ENCODE measurements at regions not wholly inside any gene's neighbourhood (a gene's known extent, or its start where the extent isn't known, plus 50 kb on each side); places are given as distances from the start of the nearest gene placed in this dataset.

DNA sequence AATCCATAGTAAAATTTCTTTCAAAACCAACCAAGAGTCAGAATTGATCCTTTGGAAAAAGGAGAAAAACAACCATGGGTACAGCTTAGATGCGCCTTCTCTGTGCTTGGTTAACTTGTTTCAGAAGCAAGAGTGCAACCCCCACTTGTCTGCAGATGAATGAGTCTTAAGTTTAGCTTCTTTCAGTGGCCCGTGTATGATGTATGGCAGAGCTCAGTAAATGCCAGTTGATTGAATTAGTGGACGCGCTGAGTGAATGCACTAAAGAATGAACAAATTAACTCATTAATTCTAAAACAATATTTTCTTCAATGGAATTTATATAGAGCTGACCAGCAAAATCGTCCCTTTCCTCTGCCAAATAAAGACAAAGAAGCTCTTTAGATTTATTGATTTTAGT is 67.0 kb upstream of the ARHGEF3 start:
- CTCF ChIA-PET = interaction anchor here (0.7 to 1.4 kb wide), 5 partner anchors 8 to 166 kb away, joined by 3 to 4 read pairs (median 3); partner anchors contain the start of gene ARHGEF3

DNA sequence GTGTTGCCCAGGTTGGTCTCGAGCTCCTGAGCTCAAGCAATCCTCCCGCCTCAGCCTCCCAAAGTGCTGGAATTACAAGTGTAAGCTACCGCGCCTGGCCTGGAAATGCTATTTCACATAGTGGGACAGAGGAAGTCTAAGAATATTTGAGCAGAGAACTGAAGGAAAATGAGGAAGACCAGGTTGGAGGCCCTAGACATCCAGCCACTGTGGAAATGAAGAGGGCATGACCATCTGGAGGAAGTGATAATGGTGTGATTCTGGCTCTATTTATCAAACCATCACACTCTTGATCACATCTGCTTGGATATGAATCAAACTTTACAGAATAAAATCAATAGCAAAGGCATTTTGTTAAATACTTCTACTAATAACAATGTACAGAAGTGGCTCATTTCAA is 65.9 kb upstream of the ARHGEF3 start:
- ATAC-seq = no peak
- TF ChIP-seq, protein P1, sequence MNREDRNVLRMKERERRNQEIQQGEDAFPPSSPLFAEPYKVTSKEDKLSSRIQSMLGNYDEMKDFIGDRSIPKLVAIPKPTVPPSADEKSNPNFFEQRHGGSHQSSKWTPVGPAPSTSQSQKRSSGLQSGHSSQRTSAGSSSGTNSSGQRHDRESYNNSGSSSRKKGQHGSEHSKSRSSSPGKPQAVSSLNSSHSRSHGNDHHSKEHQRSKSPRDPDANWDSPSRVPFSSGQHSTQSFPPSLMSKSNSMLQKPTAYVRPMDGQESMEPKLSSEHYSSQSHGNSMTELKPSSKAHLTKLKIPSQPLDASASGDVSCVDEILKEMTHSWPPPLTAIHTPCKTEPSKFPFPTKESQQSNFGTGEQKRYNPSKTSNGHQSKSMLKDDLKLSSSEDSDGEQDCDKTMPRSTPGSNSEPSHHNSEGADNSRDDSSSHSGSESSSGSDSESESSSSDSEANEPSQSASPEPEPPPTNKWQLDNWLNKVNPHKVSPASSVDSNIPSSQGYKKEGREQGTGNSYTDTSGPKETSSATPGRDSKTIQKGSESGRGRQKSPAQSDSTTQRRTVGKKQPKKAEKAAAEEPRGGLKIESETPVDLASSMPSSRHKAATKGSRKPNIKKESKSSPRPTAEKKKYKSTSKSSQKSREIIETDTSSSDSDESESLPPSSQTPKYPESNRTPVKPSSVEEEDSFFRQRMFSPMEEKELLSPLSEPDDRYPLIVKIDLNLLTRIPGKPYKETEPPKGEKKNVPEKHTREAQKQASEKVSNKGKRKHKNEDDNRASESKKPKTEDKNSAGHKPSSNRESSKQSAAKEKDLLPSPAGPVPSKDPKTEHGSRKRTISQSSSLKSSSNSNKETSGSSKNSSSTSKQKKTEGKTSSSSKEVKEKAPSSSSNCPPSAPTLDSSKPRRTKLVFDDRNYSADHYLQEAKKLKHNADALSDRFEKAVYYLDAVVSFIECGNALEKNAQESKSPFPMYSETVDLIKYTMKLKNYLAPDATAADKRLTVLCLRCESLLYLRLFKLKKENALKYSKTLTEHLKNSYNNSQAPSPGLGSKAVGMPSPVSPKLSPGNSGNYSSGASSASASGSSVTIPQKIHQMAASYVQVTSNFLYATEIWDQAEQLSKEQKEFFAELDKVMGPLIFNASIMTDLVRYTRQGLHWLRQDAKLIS (CRISPR knock-in tag; IDR thresholded peaks at IDR 0.05; ENCODE audit: borderline replicate concordance) = no peak
- TF ChIP-seq GRHL2 (CRISPR knock-in tag; IDR thresholded peaks at IDR 0.05; ENCODE audit: insufficient replicate concordance, severe bottlenecking) (no peak), TEAD4 (CRISPR knock-in tag; IDR thresholded peaks at IDR 0.05) (no peak), ZNF263 (CRISPR knock-in tag; IDR thresholded peaks at IDR 0.05; ENCODE audit: low read depth) (no peak), ATF1 (CRISPR knock-in tag; IDR thresholded peaks at IDR 0.05) (no peak), IRF2 (CRISPR knock-in tag; IDR thresholded peaks at IDR 0.05; ENCODE audit: borderline replicate concordance, low read depth) (no peak)
- TF ChIP-seq, protein P2, sequence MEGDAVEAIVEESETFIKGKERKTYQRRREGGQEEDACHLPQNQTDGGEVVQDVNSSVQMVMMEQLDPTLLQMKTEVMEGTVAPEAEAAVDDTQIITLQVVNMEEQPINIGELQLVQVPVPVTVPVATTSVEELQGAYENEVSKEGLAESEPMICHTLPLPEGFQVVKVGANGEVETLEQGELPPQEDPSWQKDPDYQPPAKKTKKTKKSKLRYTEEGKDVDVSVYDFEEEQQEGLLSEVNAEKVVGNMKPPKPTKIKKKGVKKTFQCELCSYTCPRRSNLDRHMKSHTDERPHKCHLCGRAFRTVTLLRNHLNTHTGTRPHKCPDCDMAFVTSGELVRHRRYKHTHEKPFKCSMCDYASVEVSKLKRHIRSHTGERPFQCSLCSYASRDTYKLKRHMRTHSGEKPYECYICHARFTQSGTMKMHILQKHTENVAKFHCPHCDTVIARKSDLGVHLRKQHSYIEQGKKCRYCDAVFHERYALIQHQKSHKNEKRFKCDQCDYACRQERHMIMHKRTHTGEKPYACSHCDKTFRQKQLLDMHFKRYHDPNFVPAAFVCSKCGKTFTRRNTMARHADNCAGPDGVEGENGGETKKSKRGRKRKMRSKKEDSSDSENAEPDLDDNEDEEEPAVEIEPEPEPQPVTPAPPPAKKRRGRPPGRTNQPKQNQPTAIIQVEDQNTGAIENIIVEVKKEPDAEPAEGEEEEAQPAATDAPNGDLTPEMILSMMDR (IDR thresholded peaks at IDR 0.05) = no peak
- TF ChIP-seq, protein P3, sequence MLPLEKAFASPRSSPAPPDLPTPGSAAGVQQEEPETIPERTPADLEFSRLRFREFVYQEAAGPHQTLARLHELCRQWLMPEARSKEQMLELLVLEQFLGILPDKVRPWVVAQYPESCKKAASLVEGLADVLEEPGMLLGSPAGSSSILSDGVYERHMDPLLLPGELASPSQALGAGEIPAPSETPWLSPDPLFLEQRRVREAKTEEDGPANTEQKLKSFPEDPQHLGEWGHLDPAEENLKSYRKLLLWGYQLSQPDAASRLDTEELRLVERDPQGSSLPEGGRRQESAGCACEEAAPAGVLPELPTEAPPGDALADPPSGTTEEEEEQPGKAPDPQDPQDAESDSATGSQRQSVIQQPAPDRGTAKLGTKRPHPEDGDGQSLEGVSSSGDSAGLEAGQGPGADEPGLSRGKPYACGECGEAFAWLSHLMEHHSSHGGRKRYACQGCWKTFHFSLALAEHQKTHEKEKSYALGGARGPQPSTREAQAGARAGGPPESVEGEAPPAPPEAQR (CRISPR knock-in tag; IDR thresholded peaks at IDR 0.05) = no peak

More for the DNA sequence above, 67.0 kb upstream of the ARHGEF3 start:
- TF ChIP-seq, protein P1 (CRISPR knock-in tag; IDR thresholded peaks at IDR 0.05; ENCODE audit: borderline replicate concordance) = no peak
- TF ChIP-seq, protein P4, sequence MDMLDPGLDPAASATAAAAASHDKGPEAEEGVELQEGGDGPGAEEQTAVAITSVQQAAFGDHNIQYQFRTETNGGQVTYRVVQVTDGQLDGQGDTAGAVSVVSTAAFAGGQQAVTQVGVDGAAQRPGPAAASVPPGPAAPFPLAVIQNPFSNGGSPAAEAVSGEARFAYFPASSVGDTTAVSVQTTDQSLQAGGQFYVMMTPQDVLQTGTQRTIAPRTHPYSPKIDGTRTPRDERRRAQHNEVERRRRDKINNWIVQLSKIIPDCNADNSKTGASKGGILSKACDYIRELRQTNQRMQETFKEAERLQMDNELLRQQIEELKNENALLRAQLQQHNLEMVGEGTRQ (CRISPR knock-in tag; IDR thresholded peaks at IDR 0.05) = no peak
- TF ChIP-seq ZNF532 (CRISPR knock-in tag; IDR thresholded peaks at IDR 0.05; ENCODE audit: borderline replicate concordance) = no peak
- no peak for TF ChIP-seq NFATC4 (CRISPR knock-in tag; IDR thresholded peaks at IDR 0.05)
- TF ChIP-seq GTF2I (CRISPR knock-in tag; conservative IDR thresholded peaks at IDR 0.05) = no peak
- Mint-ChIP-seq H3K27me3 (ENCODE audit: low read depth) (no peaks in the 10 kb centered on the region), H3K4me1 (no peaks in the 10 kb centered on the region), H3K36me3 (no peaks in the 10 kb centered on the region), H3K4me3 (no peak overlapping the region), H3K27ac (no peak overlapping the region), H3K9me3 (peaks cover 6% of the 10 kb centered on the region)
- DNase-seq (ENCODE audit: low spot score) = no peak
- ATAC-seq = no peak
- POLR2A ChIA-PET = no interaction called here

More for the DNA sequence above, 65.9 kb upstream of the ARHGEF3 start:
- no peak for DNase-seq (ENCODE audit: low spot score)
- Mint-ChIP-seq H3K4me3 (no peak overlapping the region), H3K36me3 (no peaks in the 10 kb centered on the region), H3K27ac (no peak overlapping the region), H3K27me3 (ENCODE audit: low read depth) (no peaks in the 10 kb centered on the region), H3K9me3 (peaks cover 6% of the 10 kb centered on the region), H3K4me1 (no peaks in the 10 kb centered on the region)
- CTCF ChIA-PET = no interaction called here
- POLR2A ChIA-PET = no interaction called here
